Body of pancreas (tissue), 4 donors: ENCODE measurements at regions not wholly inside any gene's neighbourhood (a gene's known extent, or its start where the extent isn't known, plus 50 kb on each side); places are given as distances from the start of the nearest gene placed in this dataset.

ENCODE experiments used
- ATAC-seq: fragments of 150-250 bp; one replicate; pipeline ENCODE4 v1.9.1; 2016
- DNase-seq, 4 donors: peaks; one replicate each; pipeline ENCODE4 v3.0.0-alpha.2; 2019
- H3K27ac ChIP-seq, 4 donors: fragments of 200-600 bp; sonication (generic); 1 replicate in 3 of 4; 2 replicates in 1 of 4; pipeline versions ENCODE4 v1.5.1 to v1.6.1; 2016 to 2019; ENCODE audit warnings: mild to moderate bottlenecking in 1 of 4, mixed read lengths in 1 of 4, moderate library complexity in 1 of 4
- H3K27me3 ChIP-seq, 2 donors: fragments of 200-600 bp; sonication (generic); one replicate each; pipeline ENCODE4 v1.6.0; 2016; ENCODE audit warnings: mild to moderate bottlenecking in 1 of 2
- H3K36me3 ChIP-seq, 2 donors: fragments of 200-600 bp; sonication (generic); replicated peaks in 1 of 2; 2 replicates each; pipeline ENCODE4 v1.5.1; 2016; ENCODE audit warnings: low read depth in 2 of 2; ENCODE audit not compliant: insufficient read depth in 1 of 2
- H3K4me1 ChIP-seq: fragments of 200-600 bp; sonication (generic); one replicate; pipeline ENCODE4 v1.6.0; 2016
- H3K4me3 ChIP-seq, 2 donors: fragments of 200-600 bp; sonication (generic); 1 replicate in 1 of 2; 2 replicates in 1 of 2; pipeline ENCODE4 v1.5.1; 2016 to 2019
- H3K9me3 ChIP-seq, 3 donors: fragments of 200-600 bp; sonication (generic); 1 replicate in 2 of 3; 2 replicates in 1 of 3; pipeline ENCODE4 v1.5.1; 2016
- CTCF ChIP-seq, 7 experiments: fragments of 450-650 bp in 4 of 7; fragments of 200-600 bp in 3 of 7; sonication (generic) in 3 of 7; IDR thresholded peaks; one replicate each; pipeline ENCODE4 v1.5.1; 2016 to 2019; ENCODE audit warnings: antibody characterized with exemption in 7 of 7
- POLR2A ChIP-seq, 3 donors: fragments of 450-650 bp; IDR thresholded peaks; one replicate each; pipeline ENCODE4 v1.6.1; 2016; ENCODE audit warnings: antibody characterized with exemption in 3 of 3, mild to moderate bottlenecking in 2 of 3
- WGBS, 2 donors: methylation state at CpG; one replicate each; pipeline ENCODE4 v1.1.5; 2017; 5-methylcytosine and 5-hydroxymethylcytosine counted together
- intact Hi-C: fragments of 100-400 bp; cut with DNase I; formaldehyde crosslinking; loops from one replicate; pipeline ENCODE4 v1.15.1; 2023

- ATAC-seq: no peak
Observed at GRCh38 chr5:17340819-17341218, 123.4 kb downstream of the BASP1 start.

GRCh38 chr5:17343675-17344074 is 126.2 kb downstream of the BASP1 start:
- Histone ChIP-seq H3K36me3 (no peaks in the 10 kb centered on the region), H3K4me3 (no peak overlapping the region), H3K4me1 (no peaks in the 10 kb centered on the region), H3K27me3 (no peaks in the 10 kb centered on the region), H3K27ac (no peak overlapping the region), H3K9me3 (no peaks in the 10 kb centered on the region)
- WGBS, 2 donors: 28 to 36% methylated on average over 2 of the region's 2 CpGs
- intact Hi-C loops: no loop called here
- ATAC-seq (peak; percentile 33), DNase-seq (peak in 1 of 4 donors; percentile 8)
- TF ChIP-seq CTCF (IDR thresholded peaks at IDR 0.05) (no peak), POLR2A (IDR thresholded peaks at IDR 0.05) (no peak)

More at GRCh38 chr5:17340819-17341218, 123.4 kb downstream of the BASP1 start:
- 3 to 9% methylated on average over 1 of the region's 1 CpG for WGBS, 2 donors
- Histone ChIP-seq H3K27ac (no peak overlapping the region), H3K36me3 (no peaks in the 10 kb centered on the region), H3K4me1 (no peaks in the 10 kb centered on the region), H3K9me3 (peaks cover 0 to 8% (median 0%) of the 10 kb centered on the region in 3 donors), H3K4me3 (no peak overlapping the region), H3K27me3 (no peaks in the 10 kb centered on the region)
- no peak for DNase-seq
- no peak for TF ChIP-seq CTCF (IDR thresholded peaks at IDR 0.05)
- TF ChIP-seq POLR2A (IDR thresholded peaks at IDR 0.05): no peak
- intact Hi-C loops: no loop called here

GRCh38 chr5:17346811-17347210 is 129.4 kb downstream of the BASP1 start:
- no peak overlapping the region for H3K4me3 ChIP-seq
- WGBS, 2 donors: 66 to 71% methylated on average over 2 of the region's 2 CpGs
- H3K36me3 ChIP-seq: no peaks in the 10 kb centered on the region
- no peaks in the 10 kb centered on the region for H3K27me3 ChIP-seq
- H3K9me3 ChIP-seq: no peaks in the 10 kb centered on the region
- no peak for DNase-seq
- H3K4me1 ChIP-seq: no peaks in the 10 kb centered on the region
- TF ChIP-seq CTCF (IDR thresholded peaks at IDR 0.05) (no peak), POLR2A (IDR thresholded peaks at IDR 0.05) (no peak)
- intact Hi-C loops: no loop called here
- ATAC-seq: no peak
- no peak overlapping the region for H3K27ac ChIP-seq

- H3K27me3 ChIP-seq: no peaks in the 10 kb centered on the region
- TF ChIP-seq POLR2A (IDR thresholded peaks at IDR 0.05) (no peak), CTCF (IDR thresholded peaks at IDR 0.05) (no peak)
- H3K4me3 ChIP-seq: no peak overlapping the region
- 49 to 56% methylated on average over 3 of the region's 3 CpGs for WGBS, 2 donors
- no peaks in the 10 kb centered on the region for H3K36me3 ChIP-seq
- no peak overlapping the region for H3K27ac ChIP-seq
- ATAC-seq (no peak), DNase-seq (no peak)
- no peaks in the 10 kb centered on the region for H3K4me1 ChIP-seq
- intact Hi-C loops: no loop called here
- H3K9me3 ChIP-seq: peaks cover 0 to under 1% (median 0%) of the 10 kb centered on the region in 3 donors
Observed at GRCh38 chr5:17352223-17352622, 134.8 kb downstream of the BASP1 start.

GRCh38 chr5:17354265-17354664 is 136.8 kb downstream of the BASP1 start:
- 91% methylated on average over 31 to 32 of the region's 32 CpGs for WGBS, 2 donors
- TF ChIP-seq CTCF (IDR thresholded peaks at IDR 0.05) (no peak), POLR2A (IDR thresholded peaks at IDR 0.05) (no peak)
- H3K27me3 ChIP-seq: no peaks in the 10 kb centered on the region
- intact Hi-C loops: no loop called here
- no peak overlapping the region for H3K27ac ChIP-seq
- H3K9me3 ChIP-seq: peaks cover 0 to 5% (median 0%) of the 10 kb centered on the region in 3 donors
- no peak overlapping the region for H3K4me3 ChIP-seq
- DNase-seq (no peak), ATAC-seq (no peak)
- no peaks in the 10 kb centered on the region for H3K36me3 ChIP-seq
- H3K4me1 ChIP-seq: no peaks in the 10 kb centered on the region
